ENCODE measurements at regions not wholly inside any gene's neighbourhood (a gene's known extent, or its start where the extent isn't known, plus 50 kb on each side); places are given as distances from the start of the nearest gene placed in this dataset.

GRCh38 chr3:137148917-137149316 is 191.1 kb downstream of the IL20RB start:
- TF ChIP-seq EZH2 (IDR thresholded peaks at IDR 0.05) = no peak
- no peak for TF ChIP-seq POLR2AphosphoS5 (IDR thresholded peaks at IDR 0.05; ENCODE audit: borderline replicate concordance, low read depth, low read length)
